Stimulated activated CD8-positive, alpha-beta memory T cell treated with anti-CD3 and anti-CD28 coated beads, Interleukin-15, amount 100 ng/mL, for 24 hours (primary cell): ENCODE measurements at regions not wholly inside any gene's neighbourhood (a gene's known extent, or its start where the extent isn't known, plus 50 kb on each side); places are given as distances from the start of the nearest gene placed in this dataset.

Experiments
- DNase-seq: peaks from one replicate; pipeline ENCODE4 v3.0.0-alpha.2; 2020; ENCODE audit warnings: low read depth

DNA sequence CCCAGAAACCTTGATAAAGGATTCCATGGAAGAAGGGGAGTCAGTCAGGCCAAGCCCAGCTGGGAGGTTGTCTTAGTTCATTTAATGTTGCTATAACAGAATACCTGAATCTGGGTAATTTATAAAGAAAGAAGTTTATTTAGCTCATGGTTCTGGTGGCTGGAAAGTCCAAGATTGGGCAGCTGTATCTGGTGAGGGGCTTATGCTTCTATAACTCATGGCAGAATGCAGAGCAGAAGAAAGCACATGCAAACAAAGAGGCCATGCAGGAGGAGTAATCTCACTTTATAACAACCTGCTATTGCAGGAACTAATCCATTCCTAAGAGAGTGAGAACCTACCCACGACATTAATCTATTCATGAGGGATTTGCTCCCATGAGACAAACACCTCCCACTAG lies 54.2 kb upstream of the ANKRD1 start:
- no peak for DNase-seq

DNA sequence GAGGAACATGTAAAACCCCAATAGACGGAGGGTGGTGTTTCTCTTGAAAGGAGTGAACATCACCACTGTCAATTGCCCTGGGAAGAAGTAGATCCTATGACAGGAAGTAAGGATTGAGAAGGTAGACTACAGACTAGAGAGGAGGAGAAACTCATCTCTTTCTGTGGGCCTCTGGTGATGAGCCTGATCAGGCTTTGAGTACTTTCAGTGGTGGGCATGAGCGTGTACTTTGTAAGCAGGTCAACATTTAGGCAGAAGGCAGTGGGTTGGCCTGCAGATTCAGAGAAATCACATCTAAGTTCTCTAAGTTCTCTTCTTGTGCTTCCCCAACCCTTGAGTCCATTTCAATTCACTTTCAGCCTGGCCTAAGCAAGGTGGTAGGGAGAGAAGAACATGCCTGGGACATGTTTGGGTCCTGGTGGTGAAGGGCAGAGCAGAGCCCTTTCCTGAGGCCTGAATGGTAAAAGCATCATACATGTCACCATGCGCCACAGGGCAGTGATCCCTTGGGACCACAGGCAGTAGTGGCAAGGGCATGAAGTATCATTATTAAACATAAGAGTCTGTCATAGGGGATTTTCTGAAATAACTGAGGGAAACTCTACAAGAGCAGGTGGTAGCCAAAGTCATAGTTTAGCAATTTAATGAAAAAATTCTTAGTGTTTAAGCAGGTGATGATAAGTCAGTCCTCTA lies 56.4 kb upstream of the ANKRD1 start:
- DNase-seq: no peak

DNA sequence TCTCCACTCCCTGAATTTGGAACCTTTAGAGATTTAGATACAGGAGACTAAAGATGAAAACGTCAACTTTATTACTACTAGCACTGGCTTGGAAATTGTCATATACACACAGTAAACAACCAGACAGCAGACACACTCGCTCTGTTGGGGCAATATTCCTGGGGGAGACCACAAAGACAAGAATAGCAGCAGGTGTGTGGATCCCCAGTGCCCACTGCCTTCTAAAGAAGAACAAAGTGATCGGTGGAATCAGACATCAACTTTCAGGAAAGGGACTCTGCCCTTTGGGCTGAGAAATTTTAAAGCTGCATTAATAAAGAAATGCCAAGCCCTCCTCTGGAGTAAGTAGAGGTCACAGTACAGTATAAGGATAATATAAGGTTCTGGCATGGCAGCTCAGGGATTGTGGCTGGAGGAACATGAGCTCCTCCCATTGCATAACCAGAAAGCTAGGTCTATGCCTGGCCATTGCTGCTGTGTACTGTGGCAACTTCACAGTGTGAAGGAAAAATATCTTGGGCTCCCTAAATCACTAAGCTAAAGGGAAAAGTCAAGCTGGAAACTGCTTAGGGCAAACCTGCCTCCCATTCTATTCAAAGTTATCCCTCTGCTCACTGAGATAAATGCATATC lies 57.1 kb upstream of the ANKRD1 start:
- no peak for DNase-seq

DNA sequence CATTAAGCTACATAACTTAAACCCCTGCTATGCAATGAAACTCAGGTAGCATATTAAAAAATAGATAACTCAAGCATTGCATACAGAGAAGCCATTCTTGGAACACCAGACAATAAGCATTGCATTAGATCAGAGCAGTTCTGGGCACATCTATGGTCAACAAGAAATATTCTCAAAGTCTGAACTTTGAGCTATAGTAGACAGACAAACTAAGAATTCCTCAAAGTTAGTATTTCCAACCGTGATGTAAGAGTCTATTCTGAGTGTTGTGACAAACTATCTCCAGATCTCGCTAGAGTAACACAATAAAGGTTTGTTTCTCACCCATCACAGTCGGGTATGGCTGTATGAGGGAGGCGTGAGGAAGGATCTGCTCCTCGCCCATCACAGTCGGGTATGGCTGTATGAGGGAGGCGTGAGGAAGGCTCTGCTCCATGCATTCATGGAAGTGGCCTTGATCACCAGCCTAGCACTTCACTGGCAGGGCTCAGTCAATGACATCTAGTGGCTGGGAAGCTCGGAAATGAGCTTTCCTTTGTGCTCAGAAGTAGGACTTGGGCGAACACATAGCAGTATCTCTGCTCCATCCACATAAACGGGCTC lies 61.6 kb upstream of the ANKRD1 start:
- DNase-seq: no peak

GRCh38 chr10:90983914-90984549 lies 63.1 kb upstream of the ANKRD1 start:
- no peak for DNase-seq

DNA sequence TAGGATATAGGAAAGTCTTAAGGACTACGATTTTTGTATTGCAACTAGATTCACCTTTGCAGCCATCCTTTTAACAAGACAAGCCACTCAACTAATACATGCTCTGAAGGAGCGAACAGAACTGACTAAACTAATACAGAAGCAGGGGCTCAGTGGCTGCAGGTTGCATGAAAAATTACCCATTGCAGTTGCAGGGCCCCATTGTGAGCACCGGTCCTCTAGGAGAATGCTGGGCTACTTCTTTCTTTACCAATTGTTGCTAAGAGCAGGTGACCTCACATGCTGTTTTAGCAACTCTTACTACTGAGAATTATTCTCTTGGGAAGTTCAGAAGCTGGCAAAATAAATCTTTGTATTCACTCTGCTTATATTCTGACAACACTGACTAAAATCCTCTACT lies 64.0 kb upstream of the ANKRD1 start:
- DNase-seq: no peak

- no peak for DNase-seq
Measured at GRCh38 chr10:90985321-90985933, 64.5 kb upstream of the ANKRD1 start.

DNA sequence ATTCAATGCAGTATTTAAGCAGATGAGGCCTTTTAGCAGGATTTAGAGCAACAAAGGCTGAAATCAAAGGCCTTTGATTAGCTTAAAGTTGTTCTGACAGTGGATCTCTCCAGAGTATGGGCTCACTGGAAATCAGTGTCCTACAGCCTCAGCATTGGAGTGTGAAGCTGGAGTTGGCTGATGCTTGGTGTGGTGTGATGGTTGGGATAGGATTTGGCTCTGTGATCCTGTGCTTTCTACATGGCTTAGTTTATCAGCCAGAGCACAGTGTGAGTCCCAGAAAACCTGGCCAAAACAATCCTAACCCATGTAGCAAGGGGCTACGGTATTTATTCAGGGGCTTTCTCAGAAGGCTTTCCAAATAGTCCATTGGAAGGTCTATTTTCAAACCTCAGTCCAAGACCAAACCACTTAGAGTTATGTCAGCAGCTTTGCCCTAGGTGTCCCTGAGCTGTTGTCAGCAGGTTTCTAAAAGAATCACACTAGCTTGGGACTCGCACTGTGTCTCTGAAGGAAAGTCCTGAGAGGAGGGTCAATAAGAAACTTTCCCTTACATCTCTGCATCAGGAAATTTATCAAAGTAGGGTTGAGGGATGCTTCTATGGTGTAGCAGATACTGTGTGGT lies 65.4 kb upstream of the ANKRD1 start:
- DNase-seq: no peak

- DNase-seq: no peak
Measured at GRCh38 chr10:90986870-90987269, 66.0 kb upstream of the ANKRD1 start.

GRCh38 chr10:90987383-90987782 lies 66.5 kb upstream of the ANKRD1 start:
- DNase-seq: no peak

DNA sequence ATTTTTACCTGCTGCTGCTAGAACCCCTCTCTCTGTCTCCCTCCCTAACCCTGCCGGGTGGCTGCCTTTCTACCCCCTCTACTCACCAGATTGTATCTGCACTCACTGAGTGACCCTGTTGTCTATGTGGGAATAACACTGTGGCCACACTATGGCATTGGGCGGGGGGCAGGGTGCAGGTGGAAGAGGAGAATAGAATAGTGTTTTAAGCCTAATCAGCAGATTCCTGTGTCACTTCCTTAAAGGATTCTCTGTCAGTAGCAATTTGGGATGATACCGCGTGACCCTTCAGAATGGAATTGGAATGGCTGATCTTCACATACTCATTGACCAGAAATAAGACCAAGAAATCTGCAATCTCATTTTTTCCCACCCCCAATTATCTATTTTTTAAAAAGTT lies 67.1 kb upstream of the ANKRD1 start:
- DNase-seq: no peak

DNA sequence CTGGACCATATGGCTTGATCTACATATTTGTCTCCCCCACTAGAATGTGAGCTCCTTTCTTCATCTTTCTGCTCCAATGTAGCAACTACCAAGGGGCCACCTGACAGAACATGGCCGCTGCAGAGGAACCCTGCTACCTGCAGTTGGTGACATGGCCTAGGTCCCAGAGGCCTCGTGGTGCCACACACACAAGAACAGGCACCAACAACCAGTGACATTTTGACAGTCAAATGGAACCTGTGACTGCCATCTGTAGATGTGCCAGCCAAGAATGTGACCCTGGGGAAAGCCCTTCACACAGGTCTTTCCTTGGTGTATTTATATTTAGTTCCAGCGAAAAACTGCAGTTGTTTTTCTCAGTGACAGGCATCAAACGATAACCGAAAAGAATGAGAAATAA lies 67.9 kb upstream of the ANKRD1 start:
- DNase-seq: no peak

DNA sequence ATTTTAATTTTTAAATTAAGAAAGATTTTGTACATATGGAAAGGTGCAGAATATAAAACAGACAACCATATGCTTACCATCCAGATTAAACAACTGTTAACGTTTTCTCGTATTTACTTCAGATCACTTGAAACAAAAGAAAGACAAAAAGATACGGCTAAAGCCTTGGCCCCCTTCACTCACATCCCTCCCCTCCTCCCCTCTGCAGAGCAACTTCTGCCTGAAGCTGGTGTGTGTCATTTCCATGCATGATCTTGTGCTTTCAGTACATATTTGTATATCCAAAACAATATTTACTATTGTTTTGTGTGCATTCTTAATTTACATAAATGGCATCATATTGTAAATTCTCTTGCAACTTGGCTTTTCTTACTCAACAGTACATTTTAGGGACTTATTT lies 68.5 kb upstream of the ANKRD1 start:
- no peak for DNase-seq

- no peak for DNase-seq
Measured at GRCh38 chr10:90992462-90992861, 71.6 kb upstream of the ANKRD1 start.

GRCh38 chr10:90993340-90993739 lies 72.5 kb upstream of the ANKRD1 start:
- DNase-seq: no peak

- no peak for DNase-seq
Measured at GRCh38 chr10:90997670-90998069, 76.8 kb upstream of the ANKRD1 start.

DNA sequence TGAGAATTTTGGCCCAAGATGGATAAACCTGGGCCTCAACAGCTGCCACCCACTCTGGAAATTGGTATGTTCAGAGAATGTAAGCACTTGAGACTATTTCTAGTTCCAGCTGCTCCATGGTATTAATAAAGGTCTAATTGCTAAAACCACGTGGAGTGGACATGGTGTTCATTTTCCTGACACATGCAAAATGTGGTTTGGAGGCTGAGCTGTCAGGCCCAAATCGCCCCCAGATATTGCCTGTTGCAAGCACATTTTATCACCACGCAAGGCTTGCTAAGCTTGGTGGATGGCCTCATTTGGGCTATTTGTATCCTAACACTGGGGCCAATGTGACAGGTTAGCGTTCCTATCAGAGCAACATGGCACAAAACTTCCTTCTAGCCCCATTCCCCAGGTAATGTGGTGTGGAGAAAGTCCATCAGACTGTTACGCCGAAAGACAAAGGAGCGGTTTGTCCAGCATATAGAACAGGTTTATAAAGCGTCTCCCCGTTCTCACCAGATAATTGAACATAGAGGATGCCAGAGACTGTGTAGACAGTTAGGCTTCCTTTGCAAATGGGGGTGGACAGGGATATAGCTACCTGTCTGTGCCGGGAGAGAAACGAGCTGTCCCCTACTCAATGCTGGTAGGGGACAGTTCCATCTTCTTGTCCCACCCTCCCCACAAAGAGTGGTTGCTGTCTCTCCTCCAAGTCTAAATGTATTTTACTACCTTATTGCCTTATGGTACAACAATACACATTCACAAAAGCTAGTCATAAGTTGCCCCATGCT lies 78.0 kb upstream of the ANKRD1 start:
- DNase-seq: no peak

DNA sequence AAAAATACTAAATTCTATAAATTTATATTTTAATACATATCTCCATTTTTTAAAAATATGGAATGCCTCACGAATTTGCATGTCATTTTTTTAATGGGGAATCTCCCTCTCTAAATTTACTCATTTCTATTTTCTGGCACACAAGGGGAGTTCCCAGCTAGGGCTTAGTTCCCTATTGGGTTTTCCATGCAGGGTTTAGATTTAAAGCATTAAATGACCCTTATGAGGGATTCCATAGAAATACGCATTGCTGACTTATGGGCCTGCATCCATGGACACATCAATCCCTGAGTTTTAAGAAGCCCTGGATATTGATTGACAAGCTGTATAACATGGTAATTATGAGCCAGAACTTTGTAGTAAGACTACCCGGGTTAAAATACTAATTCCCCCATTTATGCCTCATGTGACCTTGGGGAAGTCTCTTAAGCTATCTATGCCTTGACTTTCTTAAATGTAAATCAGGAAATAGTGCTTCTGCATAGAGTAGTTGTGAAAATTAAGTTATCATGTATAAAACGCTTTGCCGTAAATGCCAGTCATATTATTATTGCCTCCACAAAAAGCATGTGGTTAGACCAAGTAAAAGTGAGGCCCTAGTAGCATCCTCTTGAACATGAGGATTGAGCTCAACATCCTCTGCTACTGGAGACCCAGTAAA lies 78.8 kb upstream of the ANKRD1 start:
- no peak for DNase-seq

DNA sequence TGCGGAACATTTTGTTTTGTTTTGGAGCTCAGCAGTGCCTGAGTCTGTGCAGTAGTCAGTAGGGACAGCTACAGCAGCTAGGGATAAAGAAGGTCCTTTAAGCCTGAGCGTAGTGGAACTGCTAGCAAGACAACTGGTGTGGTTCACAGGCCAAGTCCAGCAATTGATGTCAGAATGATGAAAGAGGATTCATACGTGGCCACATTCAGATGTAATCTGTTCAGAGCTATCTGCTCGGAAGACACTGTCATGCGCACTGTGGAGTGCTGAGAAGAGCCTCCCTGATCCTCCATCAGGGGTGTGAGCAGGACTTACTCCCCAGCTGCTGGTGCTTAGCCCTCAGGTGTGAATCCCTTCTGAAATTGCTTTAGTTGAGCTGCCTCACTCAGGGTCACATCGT lies 79.6 kb upstream of the ANKRD1 start:
- DNase-seq: no peak

DNA sequence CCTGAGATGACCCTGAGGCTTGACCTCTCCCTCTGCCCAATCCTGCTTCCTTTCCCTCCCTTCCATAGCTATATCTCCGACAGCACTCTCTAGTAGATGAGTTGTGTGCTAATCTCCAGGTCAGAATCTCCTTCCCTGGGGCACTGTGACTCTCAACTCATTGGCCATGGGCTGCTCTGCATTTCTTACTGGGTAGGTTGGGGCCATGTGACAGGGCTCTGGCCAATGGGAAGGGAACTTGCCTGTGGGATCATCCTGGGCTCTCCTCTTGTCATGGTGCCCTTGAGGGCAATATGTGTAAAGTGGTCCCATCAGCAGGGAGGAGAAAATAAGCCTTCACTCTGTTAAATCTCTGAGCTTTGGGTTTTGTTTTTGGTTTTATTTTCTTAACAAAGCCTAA lies 80.1 kb upstream of the ANKRD1 start:
- DNase-seq: no peak

GRCh38 chr10:91002656-91003055 lies 81.8 kb upstream of the ANKRD1 start:
- no peak for DNase-seq
